GM12892 (cell line): ENCODE measurements at regions not wholly inside any gene's neighbourhood (a gene's known extent, or its start where the extent isn't known, plus 50 kb on each side); places are given as distances from the start of the nearest gene placed in this dataset.

Experiments used
- POLR2A ChIP-seq: IDR thresholded peaks from 2 replicates; pipeline ENCODE4 v1.6.1; 2011; ENCODE audit warnings: low read depth, low read length, control low read depth
- TAF1 ChIP-seq: IDR thresholded peaks from 2 replicates; pipeline ENCODE4 v1.6.1; 2011; ENCODE audit warnings: low read depth, mild to moderate bottlenecking, control low read depth, low read length, borderline replicate concordance

GRCh38 chr12:128077211-128077916, 189.6 kb upstream of the TMEM132C start:
- TF ChIP-seq TAF1 (no peak), POLR2A (no peak)
